Left ventricle myocardium inferior (tissue), 1 donor: ENCODE measurements at regions not wholly inside any gene's neighbourhood (a gene's known extent, or its start where the extent isn't known, plus 50 kb on each side); places are given as distances from the start of the nearest gene placed in this dataset.

Experiments used
- DNase-seq: peaks from one replicate; pipeline ENCODE4 v3.0.0-alpha.2; 2020
- H3K27ac ChIP-seq: fragments of 200-600 bp; replicated peaks from 2 replicates; pipeline ENCODE4 v1.8.0; 2021
- H3K27me3 ChIP-seq: fragments of 200-600 bp; 2 replicates; pipeline ENCODE4 v1.8.0; 2021; ENCODE audit warnings: low read depth
- H3K36me3 ChIP-seq: fragments of 200-600 bp; 2 replicates; pipeline ENCODE4 v1.8.0; 2021
- H3K4me1 ChIP-seq: fragments of 200-600 bp; 2 replicates; pipeline ENCODE4 v1.8.0; 2021
- H3K4me3 ChIP-seq: fragments of 200-600 bp; 2 replicates; pipeline ENCODE4 v1.8.0; 2021; ENCODE audit warnings: mild to moderate bottlenecking, moderate library complexity
- H3K9me3 ChIP-seq: fragments of 200-600 bp; replicated peaks from 2 replicates; pipeline ENCODE4 v1.8.0; 2021
- intact Hi-C: fragments of 100-400 bp; cut with micrococcal nuclease; formaldehyde crosslinking; loops from one replicate; pipeline ENCODE4 v1.11.0; 2022
- TF ChIP-seq, protein P1 (sequence below): fragments of 200-600 bp; IDR thresholded peaks from 2 replicates; pipeline ENCODE4 v1.8.0; 2021; ENCODE audit warnings: antibody characterized with exemption, mild to moderate bottlenecking, borderline replicate concordance
- donor health status: DM: no; HTN: yes; CAD: no; lungs with severe emphysema.

DNA sequence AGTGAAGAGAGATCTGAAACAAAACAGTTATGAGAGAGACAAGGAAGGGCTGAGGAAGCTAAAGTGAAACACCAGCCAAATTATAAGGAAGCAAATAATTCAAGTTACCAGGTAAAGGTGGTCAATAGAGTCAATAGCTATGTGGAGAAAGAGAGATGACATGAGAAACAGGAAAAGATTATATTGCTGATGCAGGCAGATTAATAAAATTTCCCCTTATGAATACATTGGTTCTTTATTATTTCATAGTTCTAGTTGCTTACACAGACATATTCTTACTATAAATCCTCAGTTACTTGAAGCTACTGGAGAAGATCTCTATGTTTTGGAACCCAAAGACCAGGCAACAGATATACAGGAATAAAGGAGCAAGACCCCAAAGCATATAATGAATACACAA is 273.7 kb upstream of the CTSO start:
- Histone ChIP-seq H3K4me1 (no peaks in the 10 kb centered on the region), H3K27ac (no peak overlapping the region), H3K4me3 (no peak overlapping the region), H3K9me3 (no peaks in the 10 kb centered on the region), H3K36me3 (no peaks in the 10 kb centered on the region), H3K27me3 (no peaks in the 10 kb centered on the region)
- intact Hi-C loops, result no loop called here
- TF ChIP-seq, protein P1, sequence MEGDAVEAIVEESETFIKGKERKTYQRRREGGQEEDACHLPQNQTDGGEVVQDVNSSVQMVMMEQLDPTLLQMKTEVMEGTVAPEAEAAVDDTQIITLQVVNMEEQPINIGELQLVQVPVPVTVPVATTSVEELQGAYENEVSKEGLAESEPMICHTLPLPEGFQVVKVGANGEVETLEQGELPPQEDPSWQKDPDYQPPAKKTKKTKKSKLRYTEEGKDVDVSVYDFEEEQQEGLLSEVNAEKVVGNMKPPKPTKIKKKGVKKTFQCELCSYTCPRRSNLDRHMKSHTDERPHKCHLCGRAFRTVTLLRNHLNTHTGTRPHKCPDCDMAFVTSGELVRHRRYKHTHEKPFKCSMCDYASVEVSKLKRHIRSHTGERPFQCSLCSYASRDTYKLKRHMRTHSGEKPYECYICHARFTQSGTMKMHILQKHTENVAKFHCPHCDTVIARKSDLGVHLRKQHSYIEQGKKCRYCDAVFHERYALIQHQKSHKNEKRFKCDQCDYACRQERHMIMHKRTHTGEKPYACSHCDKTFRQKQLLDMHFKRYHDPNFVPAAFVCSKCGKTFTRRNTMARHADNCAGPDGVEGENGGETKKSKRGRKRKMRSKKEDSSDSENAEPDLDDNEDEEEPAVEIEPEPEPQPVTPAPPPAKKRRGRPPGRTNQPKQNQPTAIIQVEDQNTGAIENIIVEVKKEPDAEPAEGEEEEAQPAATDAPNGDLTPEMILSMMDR, result no peak
- DNase-seq, result no peak

DNA sequence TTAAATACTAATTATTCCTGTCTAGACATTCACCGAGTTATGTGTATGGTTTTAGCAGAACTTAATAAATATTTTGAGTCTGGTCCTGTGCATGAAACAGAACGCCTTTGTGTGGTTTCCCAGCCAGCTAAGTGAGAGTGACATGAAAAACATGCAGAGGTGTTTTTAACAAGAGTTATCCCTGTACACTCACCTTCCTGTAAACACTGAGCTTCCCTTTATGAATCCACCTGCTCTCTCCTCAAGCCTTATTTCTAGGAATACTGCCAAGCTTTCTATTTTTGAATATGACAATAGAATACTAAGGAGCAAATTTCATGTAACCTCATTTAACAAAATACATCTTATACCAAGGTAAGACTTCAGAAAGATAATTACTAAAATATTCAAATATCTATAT is 270.3 kb upstream of the CTSO start:
- Histone ChIP-seq H3K9me3 (no peaks in the 10 kb centered on the region), H3K27ac (no peak overlapping the region), H3K4me1 (no peaks in the 10 kb centered on the region), H3K27me3 (no peaks in the 10 kb centered on the region), H3K36me3 (no peaks in the 10 kb centered on the region), H3K4me3 (no peak overlapping the region)
- intact Hi-C loops, result no loop called here
- DNase-seq, result no peak
- TF ChIP-seq, protein P1, result no peak

DNA sequence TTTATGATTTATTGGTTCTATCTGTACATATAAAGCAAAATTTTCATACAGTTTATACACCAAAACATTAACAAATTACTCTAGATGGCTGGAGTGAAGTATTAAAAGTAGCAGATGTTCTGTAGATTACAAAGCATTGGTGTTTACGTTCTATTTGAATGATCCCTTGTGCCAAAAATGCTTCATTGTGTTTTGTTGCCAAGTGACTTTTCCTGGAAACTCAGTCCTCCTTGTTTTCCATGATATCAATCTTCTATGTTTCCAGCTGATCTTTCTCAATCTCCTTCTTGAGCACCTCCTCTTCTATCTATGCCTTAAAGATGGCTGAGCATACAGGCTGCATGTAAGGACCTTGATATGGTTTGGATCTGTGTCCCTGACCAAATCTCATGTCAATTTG is 263.6 kb upstream of the CTSO start:
- H3K4me1 ChIP-seq, result no peaks in the 10 kb centered on the region
- TF ChIP-seq, protein P1, result no peak
- H3K4me3 ChIP-seq, result no peak overlapping the region
- intact Hi-C loops, result no loop called here
- peaks cover 7% of the 10 kb centered on the region for H3K9me3 ChIP-seq
- H3K27ac ChIP-seq, result no peak overlapping the region
- H3K27me3 ChIP-seq, result no peaks in the 10 kb centered on the region
- no peaks in the 10 kb centered on the region for H3K36me3 ChIP-seq
- no peak for DNase-seq

DNA sequence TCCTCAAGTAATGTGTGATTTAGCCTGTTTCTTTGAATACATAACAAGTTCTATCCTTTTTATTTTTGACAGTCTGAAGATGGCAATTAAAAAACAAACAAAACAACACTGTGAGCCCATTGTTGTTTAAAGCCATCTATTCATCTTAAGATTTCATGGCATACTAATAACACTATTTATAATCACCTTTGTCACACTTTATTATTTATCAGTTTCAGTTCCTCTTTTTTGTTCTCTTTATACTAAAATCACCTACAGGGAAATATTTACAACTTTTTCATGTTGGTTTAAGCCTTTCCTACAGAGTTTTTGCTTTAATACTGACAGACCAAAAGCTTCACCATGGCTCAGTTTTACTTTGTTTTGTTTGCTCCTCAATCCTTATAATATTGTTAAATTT is 247.4 kb upstream of the CTSO start:
- no peaks in the 10 kb centered on the region for H3K27me3 ChIP-seq
- no peak for DNase-seq
- H3K9me3 ChIP-seq, result no peaks in the 10 kb centered on the region
- H3K4me3 ChIP-seq, result no peak overlapping the region
- no peaks in the 10 kb centered on the region for H3K36me3 ChIP-seq
- TF ChIP-seq, protein P1, result no peak
- H3K4me1 ChIP-seq, result no peaks in the 10 kb centered on the region
- intact Hi-C loops, result no loop called here
- H3K27ac ChIP-seq, result no peak overlapping the region

DNA sequence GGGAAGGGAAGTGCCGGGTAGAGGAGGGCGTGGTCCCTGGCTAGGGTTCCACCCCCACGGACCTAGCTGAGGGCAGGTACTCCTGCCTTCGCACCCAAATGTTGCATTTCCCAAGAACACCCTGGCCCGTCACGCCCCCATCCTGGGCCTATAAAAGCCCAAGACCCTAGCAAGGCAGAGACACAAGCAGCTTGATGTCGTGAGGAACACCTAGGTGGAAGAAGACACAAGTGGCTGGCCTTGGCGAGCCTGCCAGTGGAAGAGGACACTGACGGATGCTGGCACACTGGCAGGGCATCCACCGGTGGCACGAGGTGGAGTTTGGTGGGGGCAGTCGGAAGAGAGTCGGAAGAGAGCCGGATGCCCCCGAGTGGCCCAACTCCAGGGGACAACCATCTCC is 244.8 kb upstream of the CTSO start:
- intact Hi-C loops, result no loop called here
- TF ChIP-seq, protein P1, result no peak
- H3K4me1 ChIP-seq, result no peaks in the 10 kb centered on the region
- DNase-seq, result no peak
- H3K4me3 ChIP-seq, result no peak overlapping the region
- no peaks in the 10 kb centered on the region for H3K9me3 ChIP-seq
- no peak overlapping the region for H3K27ac ChIP-seq
- no peaks in the 10 kb centered on the region for H3K27me3 ChIP-seq
- H3K36me3 ChIP-seq, result no peaks in the 10 kb centered on the region

DNA sequence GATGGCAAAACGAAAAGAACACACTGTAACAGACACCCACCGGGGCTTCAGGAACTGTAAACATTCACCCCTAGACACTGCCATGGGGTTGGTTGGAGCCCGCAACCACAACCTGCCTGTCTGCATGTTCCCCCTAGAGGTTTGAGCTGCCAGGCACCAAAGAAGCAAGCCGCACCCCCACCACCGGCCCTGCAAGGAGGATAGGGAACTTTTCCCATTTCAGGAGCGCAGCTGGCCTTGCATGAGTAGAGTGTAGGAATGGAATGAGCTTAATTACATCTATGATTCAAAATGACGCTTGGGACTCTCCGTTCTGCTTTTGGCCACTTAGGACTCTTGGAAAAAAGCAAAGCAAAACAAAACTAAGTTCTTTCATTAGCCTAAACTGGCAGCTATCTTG is 243.6 kb upstream of the CTSO start:
- Histone ChIP-seq H3K9me3 (no peaks in the 10 kb centered on the region), H3K36me3 (no peaks in the 10 kb centered on the region), H3K27me3 (no peaks in the 10 kb centered on the region), H3K4me1 (no peaks in the 10 kb centered on the region), H3K27ac (no peak overlapping the region), H3K4me3 (no peak overlapping the region)
- intact Hi-C loops, result no loop called here
- TF ChIP-seq, protein P1, result no peak
- DNase-seq, result no peak
